ENCODE measurements at regions not wholly inside any gene's neighbourhood (a gene's known extent, or its start where the extent isn't known, plus 50 kb on each side); places are given as distances from the start of the nearest gene placed in this dataset.
"Not testable (repeated sequence)": the region's sequence is repeated elsewhere in the genome, so short reads cannot be mapped to it uniquely, and the experiment has no call there.

GRCh38 chr14:21867541-21867940 is 193.9 kb upstream of the OR4E1 start:
- DNase-seq (ENCODE audit: low spot score) = no peak
- intact Hi-C loops (cut with DNase I) = no loop called here

GRCh38 chr14:21866479-21866878 is 192.9 kb upstream of the OR4E1 start:
- intact Hi-C loops (cut with DNase I) = no loop called here
- no peak for DNase-seq (ENCODE audit: low spot score)

- intact Hi-C loops (cut with DNase I) = no loop called here
- DNase-seq (ENCODE audit: low spot score) = no peak
These were observed 189.7 kb upstream of the OR4E1 start for GRCh38 chr14:21863289-21863688.

GRCh38 chr14:21861153-21861552 is 187.5 kb upstream of the OR4E1 start:
- DNase-seq (ENCODE audit: low spot score) = no peak
- intact Hi-C loops (cut with DNase I) = no loop called here

GRCh38 chr14:21860172-21860571 is 186.6 kb upstream of the OR4E1 start:
- intact Hi-C loops (cut with DNase I) = no loop called here
- no peak for DNase-seq (ENCODE audit: low spot score)

GRCh38 chr14:21852775-21853174 is 179.2 kb upstream of the OR4E1 start:
- intact Hi-C loops (cut with DNase I) = no loop called here
- DNase-seq (ENCODE audit: low spot score) = no peak

GRCh38 chr14:21852061-21852664 is 178.5 kb upstream of the OR4E1 start:
- no peak for DNase-seq (ENCODE audit: low spot score)
- intact Hi-C loops (cut with DNase I) = no loop called here

- intact Hi-C loops (cut with DNase I); DNase-seq (ENCODE audit: low spot score): not testable (repeated sequence)
These were observed 173.3 kb upstream of the OR4E1 start for GRCh38 chr14:21846902-21847301.

- intact Hi-C loops (cut with DNase I) = no loop called here
- DNase-seq (ENCODE audit: low spot score) = no peak
These were observed 172.7 kb upstream of the OR4E1 start for GRCh38 chr14:21846227-21846885.

GRCh38 chr14:21840765-21841164 is 167.1 kb upstream of the OR4E1 start:
- no peak for DNase-seq (ENCODE audit: low spot score)
- intact Hi-C loops (cut with DNase I) = no loop called here

- no peak for DNase-seq (ENCODE audit: low spot score)
- intact Hi-C loops (cut with DNase I) = no loop called here
These were observed 160.2 kb upstream of the OR4E1 start for GRCh38 chr14:21833836-21834235.

- intact Hi-C loops (cut with DNase I) = no loop called here
- no peak for DNase-seq (ENCODE audit: low spot score)
These were observed 152.2 kb upstream of the OR4E1 start for GRCh38 chr14:21825845-21826244.

GRCh38 chr14:21825149-21825743 is 151.6 kb upstream of the OR4E1 start:
- DNase-seq (ENCODE audit: low spot score) = no peak

GRCh38 chr14:21822109-21822508 is 148.5 kb upstream of the OR4E1 start:
- no peak for DNase-seq (ENCODE audit: low spot score)
- intact Hi-C loops (cut with DNase I) = no loop called here

More at GRCh38 chr14:21825149-21825743, 151.6 kb upstream of the OR4E1 start:
- intact Hi-C loops (cut with DNase I) = no loop called here

GRCh38 chr14:21820631-21821030 is 147.0 kb upstream of the OR4E1 start:
- intact Hi-C loops (cut with DNase I) = no loop called here
- DNase-seq (ENCODE audit: low spot score) = no peak

GRCh38 chr14:21819891-21820290 is 146.3 kb upstream of the OR4E1 start:
- intact Hi-C loops (cut with DNase I); DNase-seq (ENCODE audit: low spot score): not testable (repeated sequence)

GRCh38 chr14:21817010-21817409 is 143.4 kb upstream of the OR4E1 start:
- DNase-seq (ENCODE audit: low spot score); intact Hi-C loops (cut with DNase I): not testable (repeated sequence)

GRCh38 chr14:21807975-21808374 is 134.4 kb upstream of the OR4E1 start:
- intact Hi-C loops (cut with DNase I) = no loop called here
- DNase-seq (ENCODE audit: low spot score) = no peak

- intact Hi-C loops (cut with DNase I) = no loop called here
- DNase-seq (ENCODE audit: low spot score) = no peak
These were observed 131.4 kb upstream of the OR4E1 start for GRCh38 chr14:21804981-21805380.

- no peak for DNase-seq (ENCODE audit: low spot score)
- intact Hi-C loops (cut with DNase I) = no loop called here
These were observed 128.8 kb upstream of the OR4E1 start for GRCh38 chr14:21802441-21802840.

- intact Hi-C loops (cut with DNase I) = no loop called here
- no peak for DNase-seq (ENCODE audit: low spot score)
These were observed 123.3 kb upstream of the OR4E1 start for GRCh38 chr14:21796916-21797315.
